ENCODE measurements at regions not wholly inside any gene's neighbourhood (a gene's known extent, or its start where the extent isn't known, plus 50 kb on each side); places are given as distances from the start of the nearest gene placed in this dataset.

DNA sequence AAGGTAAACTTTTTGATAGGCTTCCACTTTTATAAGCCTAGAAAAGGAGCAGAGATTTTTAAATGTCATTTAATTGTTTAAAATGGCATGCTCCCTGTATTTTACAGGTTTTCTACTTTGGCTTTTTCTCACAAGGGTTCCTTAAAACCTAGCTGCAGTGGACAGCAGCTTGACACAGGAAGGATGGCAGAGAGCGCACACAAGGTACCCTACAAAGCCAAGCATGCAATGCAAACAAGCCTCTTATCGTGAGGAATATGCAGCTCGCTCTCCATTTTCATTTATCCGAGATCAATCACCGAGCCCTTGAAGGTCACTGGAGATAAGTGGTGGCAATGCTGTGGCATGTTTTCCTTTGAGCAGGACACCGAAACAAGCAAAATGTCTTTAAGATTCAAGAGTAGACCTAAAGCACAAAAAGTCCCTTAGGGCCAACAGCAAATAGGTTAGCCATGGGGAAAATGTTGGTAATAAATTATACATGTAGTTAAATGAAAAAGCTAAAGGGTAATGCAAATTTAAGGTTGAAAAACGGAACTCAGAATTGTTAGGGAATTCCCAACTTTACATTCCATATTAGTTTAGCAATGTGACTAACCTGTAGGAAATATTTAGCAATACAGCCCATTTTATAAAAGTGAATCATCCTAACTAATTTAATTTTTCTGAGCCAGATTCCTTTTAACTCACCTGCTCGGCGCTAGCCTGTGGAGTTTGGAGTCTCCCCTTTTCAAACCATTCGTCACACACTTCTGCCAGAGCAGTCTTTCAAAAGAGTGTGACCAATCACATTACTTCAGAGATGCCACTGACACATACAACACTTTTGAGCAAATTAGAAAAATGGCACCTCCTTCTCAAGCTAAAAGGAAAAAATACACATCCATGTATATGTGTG, 337.9 kb upstream of the PKDCC start:
- no peak for DNase-seq

DNA sequence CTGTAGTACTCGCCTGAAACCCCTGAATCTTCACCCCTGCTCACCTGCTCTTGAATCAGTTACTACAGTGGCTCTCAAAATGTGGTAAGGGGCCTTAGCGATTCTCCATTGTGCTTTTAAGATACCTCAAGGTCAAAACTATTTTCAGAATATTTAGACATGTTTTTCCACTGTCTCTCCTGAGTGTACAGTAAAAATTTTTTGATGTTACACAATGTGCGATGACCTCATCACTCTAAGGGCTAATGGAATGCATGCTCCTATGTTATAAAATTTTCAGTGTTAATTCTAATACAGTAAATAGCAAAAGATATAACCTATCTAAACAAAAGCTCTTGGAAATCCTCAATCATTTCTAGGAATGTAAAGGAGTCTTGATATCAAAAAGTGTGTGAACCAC, 336.9 kb upstream of the PKDCC start:
- no peak for DNase-seq

DNA sequence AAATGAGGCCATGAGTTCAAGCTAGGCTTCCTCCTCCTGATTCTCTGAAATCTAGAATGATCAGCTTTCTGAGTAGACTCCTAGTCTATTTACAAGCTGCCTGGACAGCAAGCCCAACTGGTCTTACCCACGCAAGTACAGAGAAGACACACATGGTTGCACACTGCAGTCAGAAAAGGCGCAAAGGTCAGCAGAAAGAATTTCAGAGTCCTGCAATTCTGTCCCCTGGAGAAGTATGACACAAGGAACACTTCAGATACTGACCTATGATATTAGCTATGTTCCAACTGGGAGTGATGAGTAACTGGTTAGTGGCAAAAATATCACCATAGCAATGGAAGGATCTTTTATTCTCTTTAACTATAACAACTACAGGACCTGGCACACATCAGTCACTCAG, 336.1 kb upstream of the PKDCC start:
- DNase-seq, result no peak

DNA sequence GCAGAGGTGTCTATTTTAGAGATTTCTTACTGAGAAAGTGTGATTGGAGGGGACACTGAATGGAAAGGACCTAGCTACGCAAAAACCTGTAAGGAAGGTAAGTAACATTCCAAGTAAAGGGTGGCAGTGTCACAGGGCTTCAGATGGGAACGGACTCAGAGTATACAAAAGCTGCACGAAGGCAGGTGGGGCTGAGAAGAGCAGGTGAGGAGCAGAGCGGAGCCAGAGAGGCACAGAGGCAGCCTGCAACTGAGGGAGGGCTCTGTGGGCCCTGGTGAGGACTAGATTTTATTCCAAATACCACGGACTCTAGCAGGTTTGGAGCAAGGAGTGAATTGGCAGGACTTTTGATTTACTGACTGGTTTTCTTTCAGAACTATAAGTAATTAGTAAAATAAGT, 331.3 kb upstream of the PKDCC start:
- DNase-seq, result peak; percentile 30

DNA sequence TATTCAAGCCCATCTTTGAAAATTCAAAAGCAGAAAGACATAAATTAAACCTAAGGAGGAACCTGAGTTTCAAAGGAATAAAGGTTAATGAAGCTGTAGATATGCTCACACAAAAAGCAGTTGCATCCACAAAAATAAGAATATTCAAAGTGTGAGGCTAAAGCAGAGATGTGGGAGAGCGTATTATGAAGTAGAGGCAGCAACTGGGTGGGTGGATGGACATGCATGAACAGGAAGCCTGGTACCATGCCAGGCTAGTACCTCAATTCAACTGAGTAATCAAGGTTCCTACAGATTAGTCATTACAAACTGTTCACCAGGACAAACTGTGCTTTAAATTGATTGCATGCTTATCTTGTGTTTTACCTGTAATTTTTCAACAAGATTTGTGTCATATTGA, 330.0 kb upstream of the PKDCC start:
- DNase-seq, result peak; percentile 29

DNA sequence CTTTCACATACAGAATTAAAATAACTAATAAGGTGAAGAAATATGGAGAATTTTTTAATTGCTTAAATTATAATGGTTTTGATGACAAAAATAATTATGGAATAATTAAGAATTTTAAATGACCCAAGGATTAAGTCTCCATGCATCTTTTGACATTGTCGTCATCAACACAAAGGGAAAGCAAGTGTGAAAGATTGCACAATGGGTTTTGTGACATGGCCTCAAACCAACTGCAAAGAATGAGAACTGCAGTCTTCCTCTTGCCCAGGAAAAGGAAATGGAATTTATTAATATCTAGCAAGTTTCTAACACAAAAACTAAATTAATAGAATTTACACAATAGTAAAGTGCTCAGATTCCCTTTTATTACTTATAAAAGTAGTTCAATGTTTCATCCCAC, 329.1 kb upstream of the PKDCC start:
- no peak for DNase-seq

DNA sequence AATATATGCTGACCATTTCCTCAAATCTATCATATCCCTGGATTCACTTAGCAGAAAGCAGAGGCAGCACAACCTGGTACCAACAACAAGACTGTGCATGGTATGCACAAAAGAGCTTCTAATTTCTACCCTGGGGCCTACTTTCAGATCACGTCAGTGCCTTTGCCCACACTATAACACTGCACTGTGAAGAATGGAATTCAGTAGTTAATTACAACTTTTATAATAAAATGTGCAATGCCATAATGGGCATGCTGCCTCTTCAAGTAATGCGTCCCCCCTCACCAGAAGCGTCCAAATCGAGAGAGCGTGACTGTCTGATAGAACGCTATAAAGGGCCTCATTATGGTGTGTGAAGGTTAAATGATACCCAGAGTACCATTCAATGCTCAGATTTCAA, 328.1 kb upstream of the PKDCC start:
- peak; percentile 81 for DNase-seq

DNA sequence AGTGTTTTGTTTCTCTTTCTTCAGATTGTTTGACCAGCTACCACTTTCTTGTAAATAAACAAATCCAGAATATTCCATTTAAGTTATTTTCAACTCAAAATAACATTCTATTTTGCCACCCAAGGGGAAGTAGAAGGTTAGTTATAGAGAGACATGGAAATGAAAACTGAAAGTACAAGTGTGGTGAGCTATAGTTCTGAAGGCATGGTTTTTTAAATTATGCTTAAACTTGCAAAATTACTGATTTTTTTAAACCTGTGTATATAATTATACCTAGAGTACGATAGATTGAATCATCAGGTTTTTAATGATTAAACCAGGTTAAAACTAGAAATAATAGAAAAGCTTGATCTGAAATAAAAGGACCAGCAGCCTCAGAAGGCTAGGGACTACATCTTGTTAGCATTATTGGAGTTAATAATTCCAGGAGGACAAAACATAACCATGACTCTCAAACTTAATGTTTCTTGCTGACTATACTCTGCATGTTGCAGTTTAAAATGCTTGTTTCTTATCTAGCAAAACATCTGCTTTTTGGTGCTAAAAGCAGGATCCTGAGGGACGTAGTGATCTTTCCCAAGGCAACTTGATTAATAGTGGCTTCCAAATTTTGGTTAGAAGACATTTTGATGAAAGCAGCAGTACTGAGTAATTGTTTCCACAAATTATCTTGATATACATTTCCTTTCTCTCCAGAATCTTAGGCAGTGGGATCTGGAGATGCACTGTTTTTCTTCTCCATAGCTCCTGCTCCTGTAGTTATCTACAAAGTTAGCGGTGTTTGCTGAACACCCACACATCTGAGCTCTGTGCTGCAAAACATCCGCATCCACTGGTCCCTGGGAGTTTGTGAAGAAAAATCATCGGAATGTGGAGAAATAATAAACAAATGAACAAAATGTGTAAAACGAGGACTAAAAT, 327.2 kb upstream of the PKDCC start:
- DNase-seq, result no peak

DNA sequence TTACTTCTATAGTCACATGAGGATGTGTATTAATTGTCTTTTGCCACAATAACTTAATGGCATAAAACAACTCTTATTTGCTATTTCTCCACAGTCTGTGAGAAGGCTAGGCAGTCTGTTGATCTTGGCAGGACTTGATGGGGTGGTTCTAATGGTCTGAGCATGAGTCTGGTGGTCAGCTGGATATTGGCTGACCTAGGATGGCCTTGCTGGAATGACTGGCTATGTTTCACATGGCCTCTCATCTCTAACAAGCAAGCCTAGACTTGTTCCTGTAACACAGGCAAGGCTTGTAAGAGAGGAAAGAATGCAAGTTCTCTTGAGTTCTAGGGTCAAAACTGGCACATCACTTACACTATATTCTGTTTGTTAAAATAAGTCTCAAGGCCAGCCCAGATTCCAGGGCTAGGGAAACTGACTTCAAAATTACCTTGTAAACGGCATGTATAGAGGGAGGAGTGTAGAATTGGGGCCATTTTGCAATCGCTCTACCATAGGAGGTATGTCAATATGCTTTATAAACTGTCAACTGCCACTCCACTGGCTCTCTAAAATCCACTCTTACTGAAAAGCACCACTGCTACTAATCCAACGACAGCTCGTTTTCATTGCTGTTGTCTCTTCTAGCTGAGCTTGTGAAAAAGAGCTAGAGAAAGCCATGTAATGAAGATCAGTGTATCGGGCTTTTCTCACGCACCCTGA, 325.0 kb upstream of the PKDCC start:
- DNase-seq, result no peak

DNA sequence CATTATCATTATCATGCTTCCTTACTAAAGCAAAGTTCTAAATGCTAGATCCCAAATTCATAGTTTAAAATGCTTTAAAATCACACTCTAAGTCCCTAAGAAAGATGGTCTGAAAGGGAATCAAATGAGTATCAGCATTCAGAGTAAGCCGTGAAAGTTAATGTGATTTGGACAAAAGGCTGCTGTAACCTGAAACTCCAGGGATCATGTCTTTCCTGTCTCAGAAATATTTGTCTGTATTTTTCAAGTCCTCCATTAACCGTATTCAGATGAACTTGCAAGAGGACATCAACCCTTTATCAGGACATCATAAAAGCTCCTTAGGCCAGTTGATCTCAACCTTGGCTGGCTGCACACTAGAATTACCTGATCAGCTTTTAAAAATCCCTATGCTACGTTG, 324.3 kb upstream of the PKDCC start:
- no peak for DNase-seq

DNA sequence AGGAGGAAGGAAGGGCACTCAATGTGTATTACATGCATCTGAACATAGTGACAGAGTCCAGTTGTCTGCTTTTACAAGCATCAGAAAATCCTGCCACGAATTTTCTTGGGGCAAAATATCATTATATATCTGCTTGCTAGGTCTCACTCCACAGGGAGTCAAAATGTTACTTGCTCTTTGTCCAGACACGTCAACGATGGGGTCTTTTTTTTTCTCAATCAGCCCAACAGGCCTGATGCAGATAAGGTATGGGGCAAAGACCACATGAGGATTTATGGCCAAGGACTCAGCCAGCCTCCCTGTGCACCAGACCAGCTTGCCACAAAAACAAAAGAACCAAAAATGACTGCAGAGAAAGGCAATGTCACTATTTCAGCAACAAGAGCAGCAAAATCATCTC, 323.4 kb upstream of the PKDCC start:
- DNase-seq, result no peak

DNA sequence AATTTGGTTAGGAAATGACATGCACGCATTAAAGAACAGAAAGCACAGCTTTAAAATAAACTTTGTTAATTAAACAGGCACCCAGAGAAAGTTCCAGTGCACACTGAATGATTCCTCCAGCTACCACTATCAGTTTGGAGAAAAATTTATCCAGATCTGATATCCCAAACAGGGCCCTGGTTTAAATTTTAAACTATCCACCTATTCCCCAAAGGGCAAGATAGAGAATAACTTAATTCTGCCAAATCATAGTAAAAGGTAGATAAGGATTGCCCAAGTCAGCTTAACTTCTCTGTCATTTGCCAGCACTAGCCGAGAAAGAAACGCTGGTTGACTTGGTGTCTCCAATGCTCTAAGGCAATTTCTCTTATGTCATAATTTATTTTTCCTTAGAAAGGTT, 321.9 kb upstream of the PKDCC start:
- no peak for DNase-seq

DNA sequence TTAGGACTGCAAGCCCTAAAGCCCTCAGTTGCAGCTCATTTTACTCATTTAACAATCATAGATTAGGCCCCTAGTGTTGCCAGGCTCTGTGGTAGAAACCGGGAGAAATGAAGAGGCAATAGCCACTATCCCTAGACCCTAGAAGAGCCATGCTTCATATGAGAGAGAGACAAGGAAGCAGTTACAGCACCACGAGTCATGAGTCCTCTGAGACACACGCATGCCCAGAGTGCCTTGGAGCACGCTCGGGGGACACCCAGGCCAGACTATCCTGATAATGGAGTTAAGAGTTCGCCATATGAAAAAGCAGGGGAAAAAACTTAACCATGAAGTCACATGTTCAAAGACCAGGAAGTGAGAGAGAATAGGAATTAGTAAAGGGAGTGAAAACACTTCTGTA, 321.5 kb upstream of the PKDCC start:
- no peak for DNase-seq

DNA sequence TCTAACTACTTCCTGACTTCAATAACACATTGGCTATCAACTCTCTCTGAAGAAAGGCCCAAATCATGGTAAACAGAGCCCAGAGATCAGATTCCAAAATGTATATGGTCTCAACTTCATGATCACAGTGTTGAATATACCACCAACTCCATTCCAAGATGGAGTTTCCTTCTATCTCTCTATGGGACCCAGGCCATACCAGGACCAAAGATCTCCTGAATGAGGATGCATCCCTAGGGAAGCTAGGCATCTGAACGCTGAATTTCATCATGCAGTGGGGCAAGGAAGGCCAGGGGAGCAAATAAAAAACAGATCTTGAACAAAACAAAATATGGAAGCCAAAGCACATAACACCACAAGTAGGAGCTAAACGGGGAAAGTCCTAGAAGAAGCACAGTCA, 320.7 kb upstream of the PKDCC start:
- no peak for DNase-seq

DNA sequence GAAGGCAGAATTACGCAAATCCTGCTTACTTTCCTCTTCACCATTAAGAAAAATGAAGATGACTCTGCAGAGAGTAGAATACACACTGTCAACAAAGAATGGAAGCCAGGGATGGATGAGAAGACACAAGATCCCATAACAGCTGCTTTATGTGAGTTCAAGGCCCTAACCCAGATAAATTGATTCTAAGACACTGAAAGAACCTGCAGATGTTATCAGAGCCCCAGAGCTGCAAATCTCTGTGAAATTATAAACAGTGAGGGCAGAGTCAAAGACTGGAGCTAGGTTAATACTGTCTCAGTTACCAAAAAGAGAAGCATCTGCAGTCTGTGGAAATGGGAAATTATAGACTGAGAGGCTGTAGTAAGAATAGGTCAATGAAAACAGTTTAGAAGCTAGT, 320.1 kb upstream of the PKDCC start:
- no peak for DNase-seq

DNA sequence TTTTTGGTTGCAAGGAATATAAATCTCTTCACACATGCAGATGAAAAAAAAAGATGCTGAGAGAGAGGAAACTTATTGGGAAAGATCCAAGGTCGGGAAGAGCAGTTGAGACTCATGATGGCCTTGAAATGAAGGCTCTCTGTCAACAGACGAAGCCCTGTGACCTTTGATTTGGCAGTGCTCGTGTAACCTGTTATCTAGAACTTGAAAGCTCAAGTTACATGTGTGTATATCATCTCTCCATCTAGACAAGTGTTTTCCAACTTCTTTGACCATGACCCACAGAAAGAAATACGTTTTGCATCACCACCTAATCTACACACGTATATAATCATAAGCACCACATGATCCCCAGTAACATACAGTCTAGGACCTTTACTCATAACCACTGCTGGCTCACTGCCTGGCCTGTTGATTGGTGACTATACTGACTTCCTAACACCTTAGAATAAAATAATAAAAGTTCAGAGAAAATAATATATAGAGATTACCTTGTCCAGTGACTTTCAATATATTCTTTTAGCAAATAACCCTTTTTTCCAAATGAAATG, 319.0 kb upstream of the PKDCC start:
- no peak for DNase-seq

DNA sequence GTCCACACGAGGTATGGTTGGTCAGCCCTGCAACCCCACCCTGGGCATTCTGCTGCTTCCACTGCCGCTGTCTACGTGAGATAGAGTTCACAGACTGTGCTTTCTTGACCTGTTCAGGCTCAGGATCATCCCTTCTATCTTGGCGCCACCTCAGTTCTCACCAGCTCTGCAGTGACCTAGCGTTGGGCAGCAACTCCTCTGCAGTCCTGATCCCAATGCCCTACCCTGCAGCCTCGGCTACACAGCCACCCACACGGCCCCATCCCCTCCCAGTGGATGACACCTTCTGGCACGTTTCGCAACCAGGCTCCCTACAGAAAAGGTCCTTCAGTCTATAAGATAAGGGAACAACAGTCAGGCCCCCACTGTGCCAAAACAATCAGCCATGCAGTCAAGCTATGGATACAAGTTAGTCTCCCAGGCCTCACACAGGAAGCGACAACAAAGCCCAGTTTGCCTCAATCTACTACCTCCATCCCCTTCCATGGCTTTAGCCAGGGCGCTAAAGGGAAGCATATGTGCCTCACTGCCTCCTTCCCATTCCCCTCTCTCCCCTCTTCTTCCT, 317.9 kb upstream of the PKDCC start:
- no peak for DNase-seq

DNA sequence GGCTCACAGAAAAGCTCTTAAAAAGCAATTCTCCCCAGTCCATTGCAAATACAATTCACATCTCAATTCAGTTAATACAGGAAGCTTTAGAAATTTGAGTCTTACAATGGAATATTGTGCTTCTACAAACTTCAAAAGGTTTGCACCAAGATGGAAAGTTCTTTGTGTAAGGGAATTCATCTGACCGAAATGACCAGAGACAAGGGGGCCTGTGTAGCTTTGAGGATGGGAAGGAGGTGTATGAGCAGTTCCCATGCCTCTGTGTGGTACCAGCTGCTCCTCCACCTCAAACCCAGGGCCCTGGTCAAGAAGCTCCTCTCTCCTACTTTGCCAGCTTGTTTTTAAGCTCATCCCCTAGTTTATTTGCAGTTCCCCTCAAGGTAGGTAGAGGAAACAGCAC, 312.8 kb upstream of the PKDCC start:
- DNase-seq, result no peak

DNA sequence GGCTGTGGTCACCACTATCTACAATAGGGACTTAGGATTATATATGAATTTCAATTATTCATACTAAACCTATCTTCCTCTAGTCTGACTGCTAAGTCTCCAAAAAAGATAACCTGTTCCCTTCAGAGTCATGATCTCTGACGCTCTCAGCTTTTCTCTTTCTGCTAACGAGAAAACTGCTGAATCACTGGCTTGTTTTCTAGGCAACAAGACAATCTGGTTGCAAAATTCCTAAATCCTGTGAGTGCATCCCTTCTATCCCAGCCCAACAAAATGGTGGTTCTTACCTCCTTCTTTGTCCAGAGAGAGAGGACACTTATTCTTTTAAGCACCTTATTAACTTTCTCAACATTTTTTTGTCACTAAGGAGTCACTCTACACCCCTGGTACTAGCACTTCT, 312.3 kb upstream of the PKDCC start:
- DNase-seq, result no peak

DNA sequence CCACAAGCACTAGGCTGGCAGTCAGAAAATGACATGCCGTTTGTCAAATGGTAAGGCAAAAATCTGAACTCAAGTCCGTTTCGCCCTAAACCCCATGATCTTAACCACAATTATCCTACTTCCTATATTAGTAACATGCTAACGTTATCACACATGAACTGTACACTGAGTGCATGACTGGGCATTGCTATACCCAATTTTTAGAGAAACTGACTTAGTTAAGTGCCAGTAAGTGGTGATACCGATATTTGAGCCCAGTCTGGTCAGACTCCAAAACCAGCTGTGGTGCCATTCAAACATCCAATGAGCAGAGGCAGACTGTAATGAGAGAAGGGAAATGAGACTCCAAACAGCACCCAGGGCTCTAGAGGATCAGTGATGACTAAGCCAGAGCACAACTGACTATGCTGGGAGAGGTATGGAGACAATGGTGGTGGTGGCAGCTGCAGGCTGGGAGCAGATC, 311.7 kb upstream of the PKDCC start:
- DNase-seq, result no peak

DNA sequence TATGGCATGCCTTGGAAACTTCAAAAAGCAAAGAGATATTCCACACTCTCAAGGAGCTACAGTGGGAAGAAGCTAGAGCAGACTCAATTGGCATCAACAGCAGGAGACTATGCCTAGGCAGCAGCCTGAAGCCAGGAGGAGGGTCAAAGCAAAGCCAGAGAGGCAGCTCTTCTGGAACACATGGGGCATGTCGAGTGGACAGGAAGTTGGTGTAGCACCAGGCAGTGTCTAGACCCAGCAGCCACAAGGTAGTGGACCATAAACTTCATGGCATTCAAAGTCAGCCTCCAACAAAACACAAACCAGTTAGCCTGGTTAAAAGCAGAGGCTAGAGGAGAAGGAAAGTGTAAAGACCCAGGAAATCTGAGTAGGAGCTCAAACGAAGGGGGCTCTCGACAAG, 311.2 kb upstream of the PKDCC start:
- DNase-seq, result no peak

DNA sequence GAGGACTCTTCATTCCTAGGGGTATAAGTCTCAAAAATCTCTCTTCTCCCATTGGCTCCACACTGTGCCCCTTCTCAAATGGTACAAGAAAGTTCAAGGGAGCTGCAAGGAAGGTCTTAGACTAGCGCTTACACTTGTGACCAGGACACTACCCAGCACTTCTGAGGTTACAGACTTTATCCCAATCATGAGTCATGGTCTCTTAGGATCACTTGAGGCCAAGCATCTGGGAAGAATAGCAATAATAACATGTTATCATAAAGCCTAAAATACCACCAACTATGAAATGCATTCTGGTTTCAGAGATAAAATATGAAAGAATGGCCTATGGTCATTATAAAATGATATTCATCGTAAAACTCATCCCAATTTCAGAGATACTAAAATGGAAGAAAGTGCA, 309.9 kb upstream of the PKDCC start:
- DNase-seq, result no peak

All from NCI-H1436 (cell line).